NB4 (cell line): ENCODE measurements at regions not wholly inside any gene's neighbourhood (a gene's known extent, or its start where the extent isn't known, plus 50 kb on each side); places are given as distances from the start of the nearest gene placed in this dataset.

Source experiments
- CTCF ChIP-seq: IDR thresholded peaks from one replicate; pipeline ENCODE4 v1.5.1; 2012; ENCODE audit warnings: low read depth, low read length
- MAX ChIP-seq: IDR thresholded peaks from 2 replicates; pipeline ENCODE4 v1.6.1; 2011; ENCODE audit warnings: low read depth, low read length
- MYC ChIP-seq: IDR thresholded peaks from 2 replicates; pipeline ENCODE4 v1.6.1; 2011; ENCODE audit warnings: low read depth, low read length
- POLR2A ChIP-seq: IDR thresholded peaks from 2 replicates; pipeline ENCODE4 v1.6.1; 2011; ENCODE audit warnings: mild to moderate bottlenecking; ENCODE audit not compliant: insufficient read length; ENCODE audit errors: extremely low read depth

DNA sequence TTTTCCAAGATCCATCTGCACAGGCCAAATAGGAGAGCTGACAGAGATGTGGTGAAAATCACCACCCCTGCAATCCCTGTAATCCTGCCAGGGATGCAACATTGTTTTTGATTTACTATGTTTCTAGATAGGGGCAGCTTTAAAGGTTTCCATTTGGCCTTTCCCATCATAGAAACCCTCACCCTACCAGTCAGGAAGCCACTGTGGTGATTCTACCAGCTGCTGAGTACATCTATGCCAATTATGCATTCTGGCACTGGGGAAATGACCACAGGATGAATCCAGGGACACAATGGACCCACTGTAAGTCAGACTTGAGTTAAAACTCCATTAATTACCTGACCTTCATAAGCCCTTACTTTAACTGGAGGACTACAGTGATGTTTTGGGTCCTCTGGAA is 130.4 kb downstream of the TNFRSF21 start:
- no peak for TF ChIP-seq CTCF
- no peak for TF ChIP-seq POLR2A
- no peak for TF ChIP-seq MAX
- TF ChIP-seq MYC, result no peak
